GM20431 (cell line): ENCODE measurements at regions not wholly inside any gene's neighbourhood (a gene's known extent, or its start where the extent isn't known, plus 50 kb on each side); places are given as distances from the start of the nearest gene placed in this dataset.

Source experiments
- in situ Hi-C: fragments of 300-500 bp; cut with MseI, MboI; formaldehyde crosslinking; loops from one replicate; pipeline ENCODE4 v1.15.0; 2020; ENCODE audit warnings: low sequenced_read_pairs; ENCODE audit not compliant: unreplicated experiment

- in situ Hi-C loops = no loop called here
Measured at GRCh38 chr5:113778147-113778546, 264.7 kb downstream of the YTHDC2 start.

GRCh38 chr5:113788141-113788655 is 274.7 kb downstream of the YTHDC2 start:
- in situ Hi-C loops = no loop called here

- in situ Hi-C loops = no loop called here
Measured at GRCh38 chr5:113789769-113790168, 276.3 kb downstream of the YTHDC2 start.

- in situ Hi-C loops = no loop called here
Measured at GRCh38 chr5:113792806-113793205, 279.3 kb downstream of the YTHDC2 start.

GRCh38 chr5:113794981-113795380 is 281.5 kb downstream of the YTHDC2 start:
- in situ Hi-C loops = no loop called here

- in situ Hi-C loops = no loop called here
Measured at GRCh38 chr5:113800686-113801085, 287.2 kb downstream of the YTHDC2 start.

GRCh38 chr5:113804264-113804663 is 290.8 kb downstream of the YTHDC2 start:
- in situ Hi-C loops = no loop called here

- in situ Hi-C loops = no loop called here
Measured at GRCh38 chr5:113804943-113805342, 291.4 kb downstream of the YTHDC2 start.

- in situ Hi-C loops = no loop called here
Measured at GRCh38 chr5:113806250-113806649, 292.8 kb downstream of the YTHDC2 start.

- in situ Hi-C loops = no loop called here
Measured at GRCh38 chr5:113806904-113807303, 293.4 kb downstream of the YTHDC2 start.

GRCh38 chr5:113807427-113807991 is 294.0 kb downstream of the YTHDC2 start:
- in situ Hi-C loops = no loop called here

GRCh38 chr5:113808956-113809355 is 295.5 kb downstream of the YTHDC2 start:
- in situ Hi-C loops = no loop called here

GRCh38 chr5:113809626-113810025 is 296.1 kb downstream of the YTHDC2 start:
- in situ Hi-C loops = no loop called here

GRCh38 chr5:113813466-113813865 is 300.0 kb downstream of the YTHDC2 start:
- in situ Hi-C loops = no loop called here

- in situ Hi-C loops = no loop called here
Measured at GRCh38 chr5:113817683-113818082, 304.2 kb downstream of the YTHDC2 start.

GRCh38 chr5:113823696-113824095 is 310.2 kb downstream of the YTHDC2 start:
- in situ Hi-C loops = no loop called here

- in situ Hi-C loops = no loop called here
Measured at GRCh38 chr5:113824307-113824706, 310.8 kb downstream of the YTHDC2 start.

- in situ Hi-C loops = no loop called here
Measured at GRCh38 chr5:113825176-113825575, 311.7 kb downstream of the YTHDC2 start.

- in situ Hi-C loops = no loop called here
Measured at GRCh38 chr5:113846941-113847340, 333.4 kb downstream of the YTHDC2 start.

GRCh38 chr5:113864437-113864836 is 350.9 kb downstream of the YTHDC2 start:
- in situ Hi-C loops = no loop called here

- in situ Hi-C loops = no loop called here
Measured at GRCh38 chr5:113866763-113867162, 353.3 kb downstream of the YTHDC2 start.

GRCh38 chr5:113869611-113870010 is 356.1 kb downstream of the YTHDC2 start:
- in situ Hi-C loops = no loop called here
